ACC112 (cell line): ENCODE measurements at regions not wholly inside any gene's neighbourhood (a gene's known extent, or its start where the extent isn't known, plus 50 kb on each side); places are given as distances from the start of the nearest gene placed in this dataset.

Experiments used
- H2AFZ ChIP-seq: fragments of 200-600 bp; sonication (generic); one replicate; pipeline ENCODE4 v1.6.0; 2017; ENCODE audit warnings: antibody characterized with exemption, low read length; ENCODE audit not compliant: unreplicated experiment
- H3K27ac ChIP-seq: fragments of 200-600 bp; sonication (generic); 2 replicates; pipeline ENCODE4 v1.5.1; 2014; ENCODE audit warnings: low read depth, mild to moderate bottlenecking, antibody characterized with exemption, low read length, moderate library complexity
- H3K27me3 ChIP-seq: fragments of 200-600 bp; sonication (generic); 2 replicates; pipeline ENCODE4 v1.6.1; 2014; ENCODE audit warnings: mild to moderate bottlenecking, antibody characterized with exemption, low read length, moderate library complexity, mixed read lengths; ENCODE audit not compliant: insufficient read depth
- H3K36me3 ChIP-seq: fragments of 200-600 bp; sonication (generic); 2 replicates; pipeline ENCODE4 v1.6.1; 2016; ENCODE audit warnings: mild to moderate bottlenecking, antibody characterized with exemption, low read length, moderate library complexity, mixed read lengths; ENCODE audit not compliant: insufficient read depth
- H3K4me1 ChIP-seq: fragments of 200-600 bp; sonication (generic); one replicate; pipeline ENCODE4 v1.6.1; 2016; ENCODE audit warnings: low read length, mixed read lengths; ENCODE audit not compliant: insufficient read depth, unreplicated experiment, control insufficient read depth
- H3K4me3 ChIP-seq: fragments of 200-600 bp; sonication (generic); 2 replicates; pipeline ENCODE4 v1.5.1; 2014; ENCODE audit warnings: mild to moderate bottlenecking, low read depth, low read length
- H3K79me2 ChIP-seq: fragments of 200-600 bp; sonication (generic); one replicate; pipeline ENCODE4 v1.6.0; 2016; ENCODE audit warnings: low read length; ENCODE audit not compliant: control insufficient read depth, unreplicated experiment, insufficient read depth

- no peak overlapping the region for H3K4me3 ChIP-seq
- H3K27me3 ChIP-seq, result no peaks in the 10 kb centered on the region
- no peak overlapping the region for H2AFZ ChIP-seq
- H3K79me2 ChIP-seq, result no peaks in the 10 kb centered on the region
- H3K27ac ChIP-seq, result no peak overlapping the region
- no peaks in the 10 kb centered on the region for H3K36me3 ChIP-seq
- H3K4me1 ChIP-seq, result peaks cover 17% of the 10 kb centered on the region
Measured at GRCh38 chr15:96122077-96123027, 208.1 kb upstream of the NR2F2 start.

- no peak overlapping the region for H3K4me3 ChIP-seq
- no peak overlapping the region for H3K27ac ChIP-seq
- peaks cover 17% of the 10 kb centered on the region for H3K4me1 ChIP-seq
- no peaks in the 10 kb centered on the region for H3K79me2 ChIP-seq
- no peak overlapping the region for H2AFZ ChIP-seq
- H3K27me3 ChIP-seq, result no peaks in the 10 kb centered on the region
- H3K36me3 ChIP-seq, result no peaks in the 10 kb centered on the region
Measured at GRCh38 chr15:96123028-96123400, 207.5 kb upstream of the NR2F2 start.

GRCh38 chr15:96123630-96124187, 206.8 kb upstream of the NR2F2 start:
- Histone ChIP-seq H3K27ac (no peak overlapping the region), H2AFZ (no peak overlapping the region), H3K4me1 (peaks cover 17% of the 10 kb centered on the region)

GRCh38 chr15:96124436-96124835, 206.1 kb upstream of the NR2F2 start:
- H3K79me2 ChIP-seq, result no peaks in the 10 kb centered on the region
- H3K4me3 ChIP-seq, result no peak overlapping the region
- H3K27ac ChIP-seq, result no peak overlapping the region
- H3K36me3 ChIP-seq, result no peaks in the 10 kb centered on the region
- H3K4me1 ChIP-seq, result peaks cover 17% of the 10 kb centered on the region
- no peak overlapping the region for H2AFZ ChIP-seq
- H3K27me3 ChIP-seq, result no peaks in the 10 kb centered on the region

More at GRCh38 chr15:96123630-96124187, 206.8 kb upstream of the NR2F2 start:
- Histone ChIP-seq H3K79me2 (no peaks in the 10 kb centered on the region), H3K4me3 (no peak overlapping the region), H3K27me3 (no peaks in the 10 kb centered on the region), H3K36me3 (no peaks in the 10 kb centered on the region)

- H3K27ac ChIP-seq, result no peak overlapping the region
- H3K27me3 ChIP-seq, result no peaks in the 10 kb centered on the region
- no peak overlapping the region for H2AFZ ChIP-seq
- no peaks in the 10 kb centered on the region for H3K79me2 ChIP-seq
- no peaks in the 10 kb centered on the region for H3K36me3 ChIP-seq
- no peak overlapping the region for H3K4me3 ChIP-seq
- H3K4me1 ChIP-seq, result peaks cover 17% of the 10 kb centered on the region
Measured at GRCh38 chr15:96125721-96126415, 204.6 kb upstream of the NR2F2 start.

- no peak overlapping the region for H3K27ac ChIP-seq
- H3K79me2 ChIP-seq, result no peaks in the 10 kb centered on the region
- H3K27me3 ChIP-seq, result no peaks in the 10 kb centered on the region
- no peaks in the 10 kb centered on the region for H3K36me3 ChIP-seq
- no peak overlapping the region for H2AFZ ChIP-seq
- no peak overlapping the region for H3K4me3 ChIP-seq
- peaks cover 10% of the 10 kb centered on the region for H3K4me1 ChIP-seq
Measured at GRCh38 chr15:96126859-96127258, 203.6 kb upstream of the NR2F2 start.

- H3K27ac ChIP-seq, result no peak overlapping the region
- H3K36me3 ChIP-seq, result no peaks in the 10 kb centered on the region
- H3K27me3 ChIP-seq, result no peaks in the 10 kb centered on the region
- no peak overlapping the region for H2AFZ ChIP-seq
- no peaks in the 10 kb centered on the region for H3K79me2 ChIP-seq
- H3K4me1 ChIP-seq, result no peaks in the 10 kb centered on the region
- no peak overlapping the region for H3K4me3 ChIP-seq
Measured at GRCh38 chr15:96130734-96131133, 199.8 kb upstream of the NR2F2 start.

GRCh38 chr15:96132126-96132525, 198.4 kb upstream of the NR2F2 start:
- Histone ChIP-seq H3K4me1 (no peaks in the 10 kb centered on the region), H3K36me3 (no peaks in the 10 kb centered on the region), H2AFZ (no peak overlapping the region), H3K4me3 (no peak overlapping the region), H3K27ac (no peak overlapping the region), H3K79me2 (no peaks in the 10 kb centered on the region), H3K27me3 (no peaks in the 10 kb centered on the region)

- Histone ChIP-seq H3K27ac (no peak overlapping the region), H3K4me3 (no peak overlapping the region), H3K27me3 (no peaks in the 10 kb centered on the region), H3K36me3 (no peaks in the 10 kb centered on the region), H3K4me1 (no peaks in the 10 kb centered on the region), H3K79me2 (no peaks in the 10 kb centered on the region), H2AFZ (no peak overlapping the region)
Measured at GRCh38 chr15:96135166-96136093, 195.1 kb upstream of the NR2F2 start.

GRCh38 chr15:96138985-96139384, 191.5 kb upstream of the NR2F2 start:
- Histone ChIP-seq H2AFZ (no peak overlapping the region), H3K4me1 (no peaks in the 10 kb centered on the region), H3K27me3 (no peaks in the 10 kb centered on the region), H3K36me3 (no peaks in the 10 kb centered on the region), H3K27ac (no peak overlapping the region), H3K79me2 (no peaks in the 10 kb centered on the region), H3K4me3 (no peak overlapping the region)
